ENCODE measurements at regions not wholly inside any gene's neighbourhood (a gene's known extent, or its start where the extent isn't known, plus 50 kb on each side); places are given as distances from the start of the nearest gene placed in this dataset.
"Not testable (repeated sequence)": the region's sequence is repeated elsewhere in the genome, so short reads cannot be mapped to it uniquely, and the experiment has no call there.

- no peak overlapping the region for H3K27ac ChIP-seq
- TF ChIP-seq CTCF (conservative IDR thresholded peaks at IDR 0.05) = no peak
Observed at GRCh38 chr16:8408855-8409567, 181.3 kb downstream of the TMEM114 start.

- no peak for TF ChIP-seq CTCF (conservative IDR thresholded peaks at IDR 0.05)
- H3K27ac ChIP-seq = no peak overlapping the region
Observed at GRCh38 chr16:8407351-8407750, 183.0 kb downstream of the TMEM114 start.

- H3K27ac ChIP-seq = no peak overlapping the region
- TF ChIP-seq CTCF (conservative IDR thresholded peaks at IDR 0.05) = no peak
Observed at GRCh38 chr16:8403978-8404749, 186.1 kb downstream of the TMEM114 start.

- H3K27ac ChIP-seq = no peak overlapping the region
Observed at GRCh38 chr16:8402981-8403843, 187.1 kb downstream of the TMEM114 start.

DNA sequence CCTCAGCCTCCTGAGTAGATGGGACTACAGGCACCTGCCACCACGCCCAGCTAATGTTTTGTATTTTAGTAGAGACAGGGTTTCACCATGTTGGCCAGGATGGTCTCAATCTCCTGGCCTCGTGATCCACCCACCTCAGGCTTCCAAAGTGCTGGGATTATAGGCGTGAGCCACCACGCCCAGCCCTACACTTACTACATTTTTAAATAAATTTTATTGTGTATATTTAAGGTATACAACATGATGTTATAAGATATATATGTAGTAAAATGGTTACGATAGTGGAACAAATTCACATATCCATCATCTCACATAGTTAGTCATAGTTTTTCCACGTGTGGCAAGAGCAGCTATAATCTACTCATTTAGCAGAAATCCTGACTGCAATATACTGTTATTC lies 189.6 kb downstream of the TMEM114 start:
- not testable (repeated sequence) for H3K27ac ChIP-seq

More at GRCh38 chr16:8402981-8403843, 187.1 kb downstream of the TMEM114 start:
- no peak for TF ChIP-seq CTCF (conservative IDR thresholded peaks at IDR 0.05)

DNA sequence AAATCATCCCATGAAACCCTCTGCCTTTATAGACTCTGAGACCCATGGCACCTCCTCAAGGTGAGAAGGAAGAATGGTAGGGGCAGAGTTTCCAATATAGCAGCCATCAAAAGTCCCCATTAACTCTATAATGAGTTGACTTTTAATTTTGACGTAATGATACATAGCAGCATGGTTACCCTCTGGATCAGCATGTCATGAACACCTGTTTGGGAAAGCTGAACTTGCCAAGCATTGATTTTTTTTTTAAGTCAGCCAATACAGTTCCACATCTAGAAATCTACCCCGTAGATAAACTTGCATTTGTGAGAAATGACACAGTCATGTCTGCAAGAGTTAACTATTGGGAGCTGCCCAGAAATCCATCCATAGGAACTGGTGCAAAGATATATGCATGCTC lies 191.8 kb downstream of the TMEM114 start:
- no peak overlapping the region for H3K27ac ChIP-seq
- TF ChIP-seq CTCF (conservative IDR thresholded peaks at IDR 0.05) = no peak

DNA sequence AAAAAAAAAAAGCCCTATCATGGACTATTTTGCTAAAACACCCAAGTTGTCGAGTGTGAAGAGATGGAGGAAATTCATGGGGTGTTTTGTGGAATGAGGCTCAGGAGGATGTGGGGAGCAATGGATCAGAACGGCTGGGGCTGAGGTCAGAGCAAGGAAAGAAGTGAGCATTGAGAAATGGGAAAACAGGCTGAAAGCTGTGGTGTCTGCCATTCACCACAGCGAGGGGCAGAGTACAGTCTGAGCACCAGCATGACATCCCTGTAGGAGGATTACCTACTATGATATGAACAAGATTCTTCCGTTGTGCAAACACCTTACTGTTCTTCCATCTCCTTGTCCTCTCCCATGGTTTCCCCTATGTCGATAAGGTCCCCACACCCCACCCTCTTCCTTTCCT lies 193.1 kb downstream of the TMEM114 start:
- H3K27ac ChIP-seq = no peak overlapping the region
- no peak for TF ChIP-seq CTCF (conservative IDR thresholded peaks at IDR 0.05)
